ENCODE measurements at regions not wholly inside any gene's neighbourhood (a gene's known extent, or its start where the extent isn't known, plus 50 kb on each side); places are given as distances from the start of the nearest gene placed in this dataset.

DNA sequence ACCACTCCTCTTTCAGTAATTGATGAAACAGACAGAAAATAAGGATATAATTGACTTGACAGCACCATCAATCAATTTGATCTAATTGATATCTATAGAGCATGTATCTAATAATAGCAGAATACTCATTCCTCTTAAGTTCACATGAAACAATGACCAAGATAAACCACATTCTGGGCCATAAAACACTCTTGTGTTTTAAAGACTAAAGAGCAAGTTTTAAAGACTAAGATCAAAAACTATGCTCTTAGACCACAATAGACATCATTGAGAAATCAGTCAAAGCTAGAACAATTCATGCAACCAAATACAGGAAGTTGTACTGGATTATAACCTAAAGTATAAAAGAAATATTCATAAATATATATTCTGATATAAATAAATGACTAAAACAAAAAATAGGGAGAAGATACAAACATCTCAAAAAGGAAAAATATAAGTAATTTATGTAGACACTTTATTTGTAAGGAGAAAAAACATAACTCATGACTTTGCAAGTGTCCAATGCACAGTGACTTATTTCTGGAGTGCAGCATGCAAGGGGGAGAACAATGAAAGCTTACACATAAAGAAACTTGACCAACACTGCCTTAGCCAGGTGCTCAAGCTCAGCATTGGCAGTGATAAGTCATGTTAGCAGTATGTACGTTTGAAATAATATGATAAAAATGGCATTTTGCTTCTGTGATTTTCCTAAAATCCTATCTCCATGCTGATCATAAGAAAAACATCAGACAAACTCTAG is 312.7 kb upstream of the IGFBP3 start:
- no peaks in the 10 kb centered on the region for H3K4me1 ChIP-seq (ENCODE audit: control insufficient read depth, insufficient read depth, low read length)
- no peak overlapping the region for H3K4me3 ChIP-seq (ENCODE audit: insufficient read depth, low read depth, low read length)
- no peak overlapping the region for H3K27ac ChIP-seq (ENCODE audit: insufficient read depth, low read depth, low read length, poor library complexity, severe bottlenecking)
- H3K9me3 ChIP-seq (ENCODE audit: control insufficient read depth, low read length), result no peaks in the 10 kb centered on the region
- 71 to 100% methylated on average over 1 of the region's 1 CpG for WGBS, 2 experiments
- H3K36me3 ChIP-seq (ENCODE audit: control insufficient read depth, insufficient read depth, low read length), result no peaks in the 10 kb centered on the region
- H3K27me3 ChIP-seq (ENCODE audit: control insufficient read depth, insufficient read depth, low read length, poor library complexity, severe bottlenecking), result no peaks in the 10 kb centered on the region

GRCh38 chr7:46230990-46231305 is 309.9 kb upstream of the IGFBP3 start:
- no peaks in the 10 kb centered on the region for H3K27me3 ChIP-seq (ENCODE audit: control insufficient read depth, insufficient read depth, low read length, poor library complexity, severe bottlenecking)
- no peak overlapping the region for H3K4me3 ChIP-seq (ENCODE audit: insufficient read depth, low read depth, low read length)
- H3K36me3 ChIP-seq (ENCODE audit: control insufficient read depth, insufficient read depth, low read length), result no peaks in the 10 kb centered on the region
- no peaks in the 10 kb centered on the region for H3K4me1 ChIP-seq (ENCODE audit: control insufficient read depth, insufficient read depth, low read length)
- H3K27ac ChIP-seq (ENCODE audit: insufficient read depth, low read depth, low read length, poor library complexity, severe bottlenecking), result no peak overlapping the region
- H3K9me3 ChIP-seq (ENCODE audit: control insufficient read depth, low read length), result no peaks in the 10 kb centered on the region

DNA sequence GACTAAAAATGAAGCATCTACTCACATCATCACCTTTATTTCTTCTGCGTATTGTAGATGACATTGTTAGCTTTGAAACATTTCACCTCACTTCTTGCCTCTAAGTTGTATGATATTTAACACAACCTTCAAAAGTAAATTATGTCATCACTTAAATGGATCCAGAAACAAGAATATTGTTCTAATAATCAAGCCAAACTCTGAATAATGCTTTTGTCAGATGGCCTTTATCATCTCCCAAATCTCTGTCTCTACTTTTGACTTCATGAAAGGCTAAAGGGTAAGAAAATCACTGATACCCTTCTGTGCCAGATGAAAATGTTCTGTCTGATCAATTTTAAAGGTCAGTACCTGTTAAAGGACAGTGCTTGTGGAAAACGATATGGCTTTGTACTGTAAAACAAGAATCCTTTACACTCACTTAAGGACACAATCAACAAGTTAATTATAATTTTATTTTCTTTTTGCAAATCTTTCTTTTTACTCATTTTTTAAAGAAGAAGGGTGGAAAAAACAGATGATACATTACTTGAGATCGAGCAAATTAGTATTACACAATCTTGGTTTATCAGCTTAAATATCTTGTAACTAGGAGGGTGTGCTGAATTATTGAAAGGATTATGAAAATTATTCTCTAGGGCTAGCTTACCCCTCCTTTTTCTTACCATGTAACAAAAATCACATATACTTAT is 309.4 kb upstream of the IGFBP3 start:
- WGBS, 2 experiments, result 67% methylated on average over 3 of the region's 3 CpGs; no CpG with 5 or more reads in 1 of the 2 experiments

DNA sequence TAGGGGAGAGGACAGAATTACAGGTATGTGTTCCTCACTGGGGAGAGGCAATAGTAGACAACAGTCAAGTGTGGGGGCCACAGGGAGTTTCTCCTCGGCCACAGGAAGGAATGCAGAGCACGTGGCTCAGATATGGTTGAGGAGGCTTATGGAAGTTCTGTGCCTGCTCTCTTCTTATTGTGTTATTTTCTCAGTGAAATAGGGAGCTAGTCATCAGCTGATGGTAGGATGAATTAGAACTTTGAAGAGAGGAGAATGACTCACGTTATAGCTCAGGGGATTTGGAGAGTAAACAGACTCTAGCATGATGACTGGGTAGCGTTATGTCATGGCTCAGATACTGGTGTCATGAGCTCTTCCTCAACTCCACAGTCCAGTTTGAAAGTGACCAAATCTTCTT is 308.3 kb upstream of the IGFBP3 start:
- no peak overlapping the region for H3K4me3 ChIP-seq (ENCODE audit: insufficient read depth, low read depth, low read length)
- no peak overlapping the region for H3K27ac ChIP-seq (ENCODE audit: insufficient read depth, low read depth, low read length, poor library complexity, severe bottlenecking)
- H3K27me3 ChIP-seq (ENCODE audit: control insufficient read depth, insufficient read depth, low read length, poor library complexity, severe bottlenecking), result no peaks in the 10 kb centered on the region
- H3K9me3 ChIP-seq (ENCODE audit: control insufficient read depth, low read length), result no peaks in the 10 kb centered on the region
- no peaks in the 10 kb centered on the region for H3K4me1 ChIP-seq (ENCODE audit: control insufficient read depth, insufficient read depth, low read length)
- WGBS, 2 experiments, result 95% methylated on average over 4 of the region's 4 CpGs
- no peaks in the 10 kb centered on the region for H3K36me3 ChIP-seq (ENCODE audit: control insufficient read depth, insufficient read depth, low read length)

More for the DNA sequence above, 309.4 kb upstream of the IGFBP3 start:
- no peaks in the 10 kb centered on the region for H3K4me1 ChIP-seq (ENCODE audit: control insufficient read depth, insufficient read depth, low read length)
- H3K36me3 ChIP-seq (ENCODE audit: control insufficient read depth, insufficient read depth, low read length), result no peaks in the 10 kb centered on the region
- no peaks in the 10 kb centered on the region for H3K9me3 ChIP-seq (ENCODE audit: control insufficient read depth, low read length)
- no peak overlapping the region for H3K4me3 ChIP-seq (ENCODE audit: insufficient read depth, low read depth, low read length)
- no peaks in the 10 kb centered on the region for H3K27me3 ChIP-seq (ENCODE audit: control insufficient read depth, insufficient read depth, low read length, poor library complexity, severe bottlenecking)
- H3K27ac ChIP-seq (ENCODE audit: insufficient read depth, low read depth, low read length, poor library complexity, severe bottlenecking), result no peak overlapping the region

GRCh38 chr7:46226860-46227259 is 305.8 kb upstream of the IGFBP3 start:
- Histone ChIP-seq H3K27me3 (ENCODE audit: control insufficient read depth, insufficient read depth, low read length, poor library complexity, severe bottlenecking) (no peaks in the 10 kb centered on the region), H3K4me3 (ENCODE audit: insufficient read depth, low read depth, low read length) (no peak overlapping the region), H3K9me3 (ENCODE audit: control insufficient read depth, low read length) (no peaks in the 10 kb centered on the region), H3K27ac (ENCODE audit: insufficient read depth, low read depth, low read length, poor library complexity, severe bottlenecking) (no peak overlapping the region), H3K36me3 (ENCODE audit: control insufficient read depth, insufficient read depth, low read length) (no peaks in the 10 kb centered on the region), H3K4me1 (ENCODE audit: control insufficient read depth, insufficient read depth, low read length) (no peaks in the 10 kb centered on the region)
- WGBS, 2 experiments, result 89 to 95% methylated on average over 3 of the region's 3 CpGs

DNA sequence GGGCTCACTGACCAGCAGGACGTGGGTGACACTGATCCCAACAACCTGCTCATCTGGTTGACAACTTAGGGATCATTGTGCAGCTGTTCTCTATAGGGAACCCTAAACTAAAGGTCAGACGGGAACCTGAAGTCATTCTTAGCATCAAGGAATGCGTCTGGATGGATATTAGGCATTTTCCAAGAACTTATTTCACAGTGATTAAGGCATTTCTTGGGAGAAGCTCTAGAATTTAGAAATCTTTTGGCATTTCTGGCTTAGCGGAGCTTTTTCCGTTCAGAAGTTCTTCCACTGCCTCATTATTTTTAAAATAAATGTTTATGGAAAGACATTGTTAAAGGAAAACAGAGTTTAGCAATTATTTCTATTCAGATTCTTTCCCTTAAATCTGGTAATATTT is 303.3 kb upstream of the IGFBP3 start:
- Histone ChIP-seq H3K36me3 (ENCODE audit: control insufficient read depth, insufficient read depth, low read length) (no peaks in the 10 kb centered on the region), H3K27ac (ENCODE audit: insufficient read depth, low read depth, low read length, poor library complexity, severe bottlenecking) (no peak overlapping the region), H3K4me1 (ENCODE audit: control insufficient read depth, insufficient read depth, low read length) (no peaks in the 10 kb centered on the region), H3K27me3 (ENCODE audit: control insufficient read depth, insufficient read depth, low read length, poor library complexity, severe bottlenecking) (no peaks in the 10 kb centered on the region), H3K4me3 (ENCODE audit: insufficient read depth, low read depth, low read length) (no peak overlapping the region), H3K9me3 (ENCODE audit: control insufficient read depth, low read length) (no peaks in the 10 kb centered on the region)
- WGBS, 2 experiments, result 83 to 93% methylated on average over 3 to 4 of the region's 5 CpGs

DNA sequence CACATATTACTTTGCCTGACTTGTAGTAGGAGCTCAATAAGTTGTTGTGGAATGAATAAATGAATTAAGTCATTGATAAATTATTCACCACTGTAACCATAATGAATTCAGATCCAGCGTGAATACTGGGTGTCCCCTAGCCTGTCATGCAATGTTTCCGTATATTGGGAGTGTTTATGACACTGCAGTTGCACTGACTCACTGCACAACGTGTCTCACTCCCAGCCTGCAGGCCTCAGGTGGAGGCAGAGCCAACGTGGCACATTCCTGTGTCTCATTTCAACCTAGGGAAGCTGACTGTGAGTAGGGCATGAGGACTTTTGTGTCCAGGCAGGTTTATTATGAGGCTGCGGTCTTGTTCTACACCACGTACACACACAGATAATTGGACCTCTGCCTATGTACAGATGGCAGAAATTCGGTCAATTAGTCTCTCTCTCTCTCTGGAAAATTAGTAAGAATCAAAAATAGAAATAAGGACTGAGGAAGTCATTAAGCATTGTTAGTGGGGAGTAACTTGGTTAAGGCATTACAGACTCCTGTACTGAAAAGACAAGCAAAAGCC is 299.1 kb upstream of the IGFBP3 start:
- H3K36me3 ChIP-seq (ENCODE audit: control insufficient read depth, insufficient read depth, low read length), result no peaks in the 10 kb centered on the region

DNA sequence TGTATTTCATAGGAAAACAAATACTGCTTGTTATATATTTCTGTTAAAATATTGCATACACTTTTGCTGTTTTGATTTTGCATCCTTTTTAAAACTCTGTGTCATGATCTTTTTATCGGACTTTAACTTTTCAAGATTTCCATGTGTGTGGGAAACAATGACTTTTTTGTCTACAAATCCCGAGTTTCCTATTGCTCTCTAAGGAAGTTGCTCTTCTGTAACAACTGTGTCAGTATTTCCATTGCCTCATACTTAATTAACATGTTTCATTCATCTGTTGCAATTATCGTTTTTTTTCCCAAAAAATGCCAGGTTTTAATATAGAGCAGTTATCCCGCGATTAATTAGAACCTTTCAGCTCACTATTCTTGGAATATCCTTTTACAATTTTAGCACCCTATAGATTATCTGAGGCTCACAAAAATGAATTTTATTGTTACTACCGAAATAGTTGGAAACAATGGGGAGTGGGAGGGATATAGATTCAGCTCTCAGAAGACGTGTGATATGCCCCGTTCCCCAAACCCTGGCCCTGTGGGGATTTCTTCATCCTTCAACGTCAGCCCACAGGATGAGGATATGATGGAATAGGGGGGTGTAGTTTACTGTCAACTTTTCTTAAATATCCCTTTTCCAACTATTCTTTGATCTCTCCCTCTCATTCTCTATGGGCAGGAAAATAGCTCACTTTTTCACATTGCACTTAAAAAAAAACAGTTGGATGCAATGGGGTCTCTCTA is 297.6 kb upstream of the IGFBP3 start:
- no peaks in the 10 kb centered on the region for H3K36me3 ChIP-seq (ENCODE audit: control insufficient read depth, insufficient read depth, low read length)
- no peak overlapping the region for H3K4me3 ChIP-seq (ENCODE audit: insufficient read depth, low read depth, low read length)
- H3K27me3 ChIP-seq (ENCODE audit: control insufficient read depth, insufficient read depth, low read length, poor library complexity, severe bottlenecking), result no peaks in the 10 kb centered on the region
- WGBS, 2 experiments, result 95% methylated on average over 8 to 9 of the region's 9 CpGs
- H3K9me3 ChIP-seq (ENCODE audit: control insufficient read depth, low read length), result no peaks in the 10 kb centered on the region
- no peaks in the 10 kb centered on the region for H3K4me1 ChIP-seq (ENCODE audit: control insufficient read depth, insufficient read depth, low read length)
- no peak overlapping the region for H3K27ac ChIP-seq (ENCODE audit: insufficient read depth, low read depth, low read length, poor library complexity, severe bottlenecking)

More for the DNA sequence above, 299.1 kb upstream of the IGFBP3 start:
- Histone ChIP-seq H3K27ac (ENCODE audit: insufficient read depth, low read depth, low read length, poor library complexity, severe bottlenecking) (no peak overlapping the region), H3K9me3 (ENCODE audit: control insufficient read depth, low read length) (no peaks in the 10 kb centered on the region), H3K4me3 (ENCODE audit: insufficient read depth, low read depth, low read length) (no peak overlapping the region), H3K27me3 (ENCODE audit: control insufficient read depth, insufficient read depth, low read length, poor library complexity, severe bottlenecking) (no peaks in the 10 kb centered on the region), H3K4me1 (ENCODE audit: control insufficient read depth, insufficient read depth, low read length) (no peaks in the 10 kb centered on the region)
- 94 to 96% methylated on average over 7 of the region's 7 CpGs for WGBS, 2 experiments

DNA sequence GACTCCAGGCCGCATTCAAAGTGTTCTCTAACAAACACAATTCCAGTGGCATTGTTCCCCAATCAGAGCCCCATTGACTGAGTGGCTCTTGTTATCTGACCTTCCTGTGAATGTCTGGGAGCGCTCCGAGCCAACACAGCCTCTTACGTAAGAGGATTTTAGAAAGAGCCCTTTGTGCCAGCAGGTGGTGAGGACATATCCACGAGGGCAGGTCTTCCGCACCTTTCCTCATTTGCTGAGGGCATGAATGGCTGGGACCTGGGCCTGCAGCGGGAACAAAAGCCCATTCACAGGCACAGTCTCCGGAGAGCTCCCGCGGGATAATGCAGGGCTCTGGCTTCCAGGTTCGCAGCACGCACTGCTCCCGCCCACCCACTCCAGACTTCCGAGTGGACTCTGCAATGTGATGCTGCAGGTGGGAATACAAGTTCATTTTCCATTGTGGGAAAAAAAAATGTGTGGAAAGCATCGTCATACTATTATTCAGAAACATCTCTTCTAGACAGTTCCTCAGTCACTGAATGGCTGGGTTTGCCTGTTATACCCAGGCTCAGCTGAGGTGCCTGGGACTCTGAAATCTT is 295.0 kb upstream of the IGFBP3 start:
- 55 to 56% methylated on average over 15 of the region's 15 CpGs for WGBS, 2 experiments
- Histone ChIP-seq H3K4me3 (ENCODE audit: insufficient read depth, low read depth, low read length) (no peak overlapping the region), H3K27ac (ENCODE audit: insufficient read depth, low read depth, low read length, poor library complexity, severe bottlenecking) (no peak overlapping the region)

DNA sequence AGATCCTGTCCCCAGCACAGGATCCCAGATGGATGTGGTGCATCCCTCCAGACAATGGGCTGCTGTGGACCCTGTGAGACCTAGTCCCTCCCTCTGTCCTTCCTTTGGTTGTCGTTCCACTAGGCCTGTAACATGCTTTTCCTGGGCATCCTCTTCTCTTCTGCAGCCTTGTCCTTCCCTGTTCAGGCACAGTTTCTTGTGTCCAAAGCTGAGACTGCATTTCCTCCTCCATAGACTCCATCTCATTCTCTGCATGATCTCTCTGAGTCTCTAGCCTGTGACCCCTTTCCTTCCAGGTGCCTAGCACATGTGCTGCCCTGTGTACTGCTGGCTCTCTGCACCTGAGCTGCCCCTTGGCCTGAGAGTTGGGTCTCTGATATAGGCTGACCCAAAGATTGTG is 293.5 kb upstream of the IGFBP3 start:
- H3K4me1 ChIP-seq (ENCODE audit: control insufficient read depth, insufficient read depth, low read length), result no peaks in the 10 kb centered on the region
- no peaks in the 10 kb centered on the region for H3K36me3 ChIP-seq (ENCODE audit: control insufficient read depth, insufficient read depth, low read length)
- H3K27me3 ChIP-seq (ENCODE audit: control insufficient read depth, insufficient read depth, low read length, poor library complexity, severe bottlenecking), result no peaks in the 10 kb centered on the region
- no peak overlapping the region for H3K27ac ChIP-seq (ENCODE audit: insufficient read depth, low read depth, low read length, poor library complexity, severe bottlenecking)
- H3K9me3 ChIP-seq (ENCODE audit: control insufficient read depth, low read length), result no peaks in the 10 kb centered on the region
- WGBS, 2 experiments, result 95 to 98% methylated on average over 1 of the region's 1 CpG
- H3K4me3 ChIP-seq (ENCODE audit: insufficient read depth, low read depth, low read length), result no peak overlapping the region

More for the DNA sequence above, 295.0 kb upstream of the IGFBP3 start:
- Histone ChIP-seq H3K4me1 (ENCODE audit: control insufficient read depth, insufficient read depth, low read length) (no peaks in the 10 kb centered on the region), H3K9me3 (ENCODE audit: control insufficient read depth, low read length) (no peaks in the 10 kb centered on the region), H3K36me3 (ENCODE audit: control insufficient read depth, insufficient read depth, low read length) (no peaks in the 10 kb centered on the region), H3K27me3 (ENCODE audit: control insufficient read depth, insufficient read depth, low read length, poor library complexity, severe bottlenecking) (no peaks in the 10 kb centered on the region)
